SK-N-MC (cell line): ENCODE measurements at regions not wholly inside any gene's neighbourhood (a gene's known extent, or its start where the extent isn't known, plus 50 kb on each side); places are given as distances from the start of the nearest gene placed in this dataset.

Experiments
- DNase-seq: peaks from one replicate; pipeline ENCODE4 v3.0.0-alpha.2; 2011; ENCODE audit warnings: low read depth, low spot score
- H3K27ac ChIP-seq: fragments of 200-600 bp; sonication (generic); 2 replicates; pipeline ENCODE4 v1.5.1; 2016; ENCODE audit warnings: mixed run types
- H3K36me3 ChIP-seq: fragments of 200-600 bp; sonication (generic); 2 replicates; pipeline ENCODE4 v1.6.1; 2017; ENCODE audit warnings: antibody characterized with exemption, low read length, mixed read lengths; ENCODE audit not compliant: insufficient read depth
- H3K4me3 ChIP-seq: fragments of 200-600 bp; sonication (generic); 2 replicates; pipeline ENCODE4 v1.5.1; 2016
- H3K9ac ChIP-seq: fragments of 200-600 bp; sonication (generic); 2 replicates; pipeline ENCODE4 v1.8.0; 2017; ENCODE audit warnings: mixed run types, mixed read lengths; ENCODE audit not compliant: insufficient read length
- H3K9me3 ChIP-seq: fragments of 200-600 bp; sonication (generic); 2 replicates; pipeline ENCODE4 v1.6.1; 2017; ENCODE audit warnings: low read depth, mild to moderate bottlenecking, antibody characterized with exemption, low read length, moderate library complexity, mixed read lengths
- EZH2 ChIP-seq: fragments of 200-600 bp; sonication (generic); IDR thresholded peaks from one replicate; pipeline ENCODE4 v1.6.1; 2017; ENCODE audit warnings: antibody characterized with exemption
- FOXP2 ChIP-seq: optimal IDR thresholded peaks from 2 replicates; pipeline ENCODE3; 2011; ENCODE audit warnings: mild to moderate bottlenecking, moderate library complexity; ENCODE audit not compliant: insufficient read depth; ENCODE audit errors: extremely low read length, control extremely low read depth
- POLR2AphosphoS5 ChIP-seq: IDR thresholded peaks from 2 replicates; pipeline ENCODE4 v1.6.1; 2012; ENCODE audit warnings: mild to moderate bottlenecking, low read depth, low read length, borderline replicate concordance

- H3K9ac ChIP-seq, result no peak overlapping the region
- H3K27ac ChIP-seq, result no peak overlapping the region
These were observed 391.9 kb upstream of the TNRC6C start for GRCh38 chr17:77566566-77567138.

GRCh38 chr17:77568540-77568939 lies 390.0 kb upstream of the TNRC6C start:
- no peak for DNase-seq
- Histone ChIP-seq H3K27ac (no peak overlapping the region), H3K9ac (no peak overlapping the region), H3K9me3 (no peaks in the 10 kb centered on the region), H3K4me3 (no peak overlapping the region), H3K36me3 (no peaks in the 10 kb centered on the region)
- TF ChIP-seq FOXP2 (no peak), POLR2AphosphoS5 (no peak), EZH2 (no peak)

More at GRCh38 chr17:77566566-77567138, 391.9 kb upstream of the TNRC6C start:
- H3K9me3 ChIP-seq, result no peaks in the 10 kb centered on the region
- no peak for DNase-seq
- TF ChIP-seq POLR2AphosphoS5 (no peak), EZH2 (no peak), FOXP2 (no peak)
- no peak overlapping the region for H3K4me3 ChIP-seq
- no peaks in the 10 kb centered on the region; the same call in 1 of the 2 replicates for H3K36me3 ChIP-seq

GRCh38 chr17:77569846-77570564 lies 388.5 kb upstream of the TNRC6C start:
- Histone ChIP-seq H3K36me3 (no peaks in the 10 kb centered on the region), H3K9me3 (no peaks in the 10 kb centered on the region), H3K27ac (no peak overlapping the region), H3K9ac (no peak overlapping the region), H3K4me3 (no peak overlapping the region)
- no peak for DNase-seq
- TF ChIP-seq EZH2 (no peak), FOXP2 (no peak), POLR2AphosphoS5 (no peak)

GRCh38 chr17:77570565-77570898 lies 388.0 kb upstream of the TNRC6C start:
- H3K9me3 ChIP-seq, result no peaks in the 10 kb centered on the region
- DNase-seq, result no peak
- H3K36me3 ChIP-seq, result no peaks in the 10 kb centered on the region
- H3K4me3 ChIP-seq, result no peak overlapping the region
- no peak overlapping the region for H3K9ac ChIP-seq
- H3K27ac ChIP-seq, result no peak overlapping the region
- TF ChIP-seq EZH2 (no peak), POLR2AphosphoS5 (no peak), FOXP2 (no peak)

GRCh38 chr17:77571155-77571981 lies 387.1 kb upstream of the TNRC6C start:
- DNase-seq, result no peak
- H3K9me3 ChIP-seq, result no peaks in the 10 kb centered on the region
- no peak overlapping the region for H3K9ac ChIP-seq
- peak overlapping the region; percentile 67 for H3K4me3 ChIP-seq
- no peaks in the 10 kb centered on the region for H3K36me3 ChIP-seq
- no peak for TF ChIP-seq POLR2AphosphoS5
- no peak for TF ChIP-seq EZH2
- TF ChIP-seq FOXP2, result no peak
- no peak overlapping the region for H3K27ac ChIP-seq

GRCh38 chr17:77572065-77572601 lies 386.4 kb upstream of the TNRC6C start:
- H3K9ac ChIP-seq, result no peak overlapping the region

GRCh38 chr17:77572851-77573250 lies 385.7 kb upstream of the TNRC6C start:
- TF ChIP-seq FOXP2 (no peak), POLR2AphosphoS5 (no peak), EZH2 (no peak)
- Histone ChIP-seq H3K9ac (no peak overlapping the region), H3K9me3 (no peaks in the 10 kb centered on the region), H3K36me3 (no peaks in the 10 kb centered on the region), H3K27ac (no peak overlapping the region), H3K4me3 (no peak overlapping the region)
- DNase-seq, result no peak

More at GRCh38 chr17:77572065-77572601, 386.4 kb upstream of the TNRC6C start:
- Histone ChIP-seq H3K9me3 (no peaks in the 10 kb centered on the region), H3K27ac (no peak overlapping the region), H3K36me3 (no peaks in the 10 kb centered on the region), H3K4me3 (peak overlapping the region; percentile 67; the same call in 1 of the 2 replicates)
- TF ChIP-seq FOXP2 (no peak), EZH2 (no peak), POLR2AphosphoS5 (no peak)
- no peak for DNase-seq

- Histone ChIP-seq H3K36me3 (no peaks in the 10 kb centered on the region), H3K9me3 (no peaks in the 10 kb centered on the region), H3K9ac (no peak overlapping the region), H3K27ac (no peak overlapping the region), H3K4me3 (no peak overlapping the region)
- TF ChIP-seq EZH2, result no peak
- TF ChIP-seq POLR2AphosphoS5, result no peak
- TF ChIP-seq FOXP2, result no peak
- no peak for DNase-seq
These were observed 381.0 kb upstream of the TNRC6C start for GRCh38 chr17:77577491-77577890.
